ENCODE measurements at regions not wholly inside any gene's neighbourhood (a gene's known extent, or its start where the extent isn't known, plus 50 kb on each side); places are given as distances from the start of the nearest gene placed in this dataset.

GRCh38 chr7:67678419-67678818, 681.8 kb downstream of the TYW1 start (continued):
- no peak for TF ChIP-seq CTCF (conservative IDR thresholded peaks at IDR 0.05; ENCODE audit: low read depth in 2 of 2)

- Mint-ChIP-seq H3K36me3 (ENCODE audit: low read depth) (peaks cover 24% of the 10 kb centered on the region), H3K27ac (no peak overlapping the region), H3K9me3 (peaks cover 94% of the 10 kb centered on the region), H3K4me1 (no peaks in the 10 kb centered on the region), H3K27me3 (ENCODE audit: insufficient read depth, low read depth, poor library complexity) (peaks cover 2% of the 10 kb centered on the region), H3K4me3 (no peak overlapping the region)
- Histone ChIP-seq H3K27ac (ENCODE audit: low read depth) (no peak overlapping the region), H3K4me3 (no peak overlapping the region), H3K9me2 (ENCODE audit: insufficient read depth) (no peaks in the 10 kb centered on the region), H3K4me2 (no peak overlapping the region), H3K4me1 (ENCODE audit: insufficient read depth) (no peaks in the 10 kb centered on the region), H3F3A (replicated peaks; ENCODE audit: low read depth) (no peaks in the 10 kb centered on the region), H2AFZ (no peak overlapping the region), H3K79me2 (replicated peaks; ENCODE audit: insufficient read depth) (no peaks in the 10 kb centered on the region), H3K36me3 (ENCODE audit: insufficient read depth) (no peaks in the 10 kb centered on the region; the same call in 1 of the 2 replicates), H3K27me3 (ENCODE audit: insufficient read depth) (no peaks in the 10 kb centered on the region), H4K20me1 (replicated peaks; ENCODE audit: insufficient read depth) (no peaks in the 10 kb centered on the region)
- ATAC-seq = no peak
- no peak for DNase-seq (ENCODE audit: low spot score)
- no peak for TF ChIP-seq ZNF114 (CRISPR knock-in tag; IDR thresholded peaks at IDR 0.05)
- no peak for TF ChIP-seq NANOG (IDR thresholded peaks at IDR 0.05; ENCODE audit: borderline replicate concordance)
- no peak for TF ChIP-seq CTCF (conservative IDR thresholded peaks at IDR 0.05; ENCODE audit: low read depth in 2 of 2)
- TF ChIP-seq POLR2AphosphoS5 (IDR thresholded peaks at IDR 0.05; ENCODE audit: low read depth) = no peak
- TF ChIP-seq ZNF331 (CRISPR knock-in tag; IDR thresholded peaks at IDR 0.05; ENCODE audit: low read depth) = no peak
- no peak for TF ChIP-seq ZNF462 (CRISPR knock-in tag; IDR thresholded peaks at IDR 0.05)
- no peak for TF ChIP-seq ETS1 (IDR thresholded peaks at IDR 0.05)
- TF ChIP-seq STAT1 (IDR thresholded peaks at IDR 0.05; ENCODE audit: unreplicated experiment) = no peak
- TF ChIP-seq EZH2phosphoT487 (IDR thresholded peaks at IDR 0.05; ENCODE audit: unreplicated experiment) = no peak
- TF ChIP-seq CREB1 (CRISPR knock-in tag; IDR thresholded peaks at IDR 0.05; ENCODE audit: low read depth) = no peak
- no peak for TF ChIP-seq REST (IDR thresholded peaks at IDR 0.05; ENCODE audit: unreplicated experiment)
Measured at GRCh38 chr7:67683628-67684027, 687.0 kb downstream of the TYW1 start.
